HCT116 (cell line): ENCODE measurements at regions not wholly inside any gene's neighbourhood (a gene's known extent, or its start where the extent isn't known, plus 50 kb on each side); places are given as distances from the start of the nearest gene placed in this dataset.

Experiments used
- ATAC-seq: fragments of 200-7000 bp; cut with Tn5 transposase; 2 replicates; pipeline ENCODE4 v1.9.1; 2020; ENCODE audit warnings: mild to moderate bottlenecking, moderate library complexity
- BruUV-seq: library from RNA; stranded (reverse); fragments of 400-500 nt; replicated peaks from 2 replicates; lab custom pipeline; 2021; lab: Mats Ljungman, UMichigan
- CTCF ChIA-PET: fragments of 300-600 bp; sonication (Branson Sonifier 250); formaldehyde crosslinking; loops from one replicate; lab custom pipeline; 2021; ENCODE audit warnings: antibody characterized with exemption; lab: Charles Lee
- POLR2A ChIA-PET: fragments of 300-600, 350-600 bp; sonication (Branson Sonifier 250); formaldehyde crosslinking; loops from one replicate; lab custom pipeline; 2021; ENCODE audit warnings: antibody characterized with exemption; lab: Charles Lee
- RAD21 ChIA-PET, 2 experiments: fragments of 300-600 bp; sonication (Branson Sonifier 250); formaldehyde crosslinking; loops; one replicate each; lab custom pipeline; 2023; ENCODE audit warnings: low total read pairs in 2 of 2; ENCODE audit not compliant: uncharacterized antibody in 2 of 2, unreplicated experiment in 2 of 2, low non-redundant PET in 1 of 2; lab: Charles Lee
- DNase-seq: peaks from one replicate; pipeline ENCODE4 v3.0.0-alpha.2; 2010; ENCODE audit warnings: low read depth, low spot score
- H2AFZ ChIP-seq: fragments of 200-600 bp; shearing (Covaris generic), sonication (generic); 2 replicates; pipeline ENCODE4 v1.6.1; 2017; ENCODE audit warnings: low read depth, mixed run types, mixed read lengths, antibody characterized with exemption, low read length; ENCODE audit not compliant: poor library complexity, severe bottlenecking
- H3K27ac ChIP-seq: 2 replicates; pipeline ENCODE4 v1.5.1; 2012; ENCODE audit warnings: low read depth, low read length
- H3K27me3 ChIP-seq: fragments of 200-600 bp; sonication (generic); 2 replicates; pipeline ENCODE4 v1.6.1; 2016; ENCODE audit warnings: mixed run types, low read length, mixed read lengths; ENCODE audit not compliant: insufficient read depth
- H3K36me3 ChIP-seq, 2 experiments: fragments of 200-500 bp in 1 of 2; fragments of 200-600 bp in 1 of 2; sonication (Bioruptor generic) in 1 of 2; sonication (generic) in 1 of 2; 2 replicates each; pipeline versions ENCODE4 v1.5.1 to v1.6.1; 2014 to 2016; ENCODE audit warnings: low read length in 2 of 2, inconsistent platforms in 1 of 2, mixed read lengths in 1 of 2, mixed run types in 1 of 2; ENCODE audit not compliant: insufficient read depth in 2 of 2, control insufficient read depth in 1 of 2
- H3K4me1 ChIP-seq, 2 experiments: fragments of 200-600 bp in 1 of 2; sonication (generic) in 1 of 2; 2 replicates each; pipeline versions ENCODE4 v1.5.1 to v1.6.1; 2012 to 2017; ENCODE audit warnings: low read length in 2 of 2, inconsistent platforms in 1 of 2, mild to moderate bottlenecking in 1 of 2, mixed read lengths in 1 of 2, mixed run types in 1 of 2, moderate library complexity in 1 of 2; ENCODE audit not compliant: insufficient read depth in 2 of 2, control insufficient read depth in 1 of 2
- H3K4me2 ChIP-seq: fragments of 200-600 bp; sonication (generic); 2 replicates; pipeline ENCODE4 v1.6.1; 2017; ENCODE audit warnings: mixed run types, low read length, mixed read lengths
- H3K4me3 ChIP-seq, 2 experiments: fragments of 200-600 bp in 1 of 2; sonication (generic) in 1 of 2; replicated peaks in 1 of 2; 2 replicates each; pipeline ENCODE4 v1.5.1; 2011 to 2016; ENCODE audit warnings: low read length in 2 of 2, control low read depth in 1 of 2, low read depth in 1 of 2, mild to moderate bottlenecking in 1 of 2, mixed read lengths in 1 of 2, mixed run types in 1 of 2
- H3K79me2 ChIP-seq: fragments of 200-600 bp; sonication (generic); 2 replicates; pipeline ENCODE4 v1.6.1; 2017; ENCODE audit warnings: mild to moderate bottlenecking, mixed run types, low read length, moderate library complexity, mixed read lengths; ENCODE audit not compliant: insufficient read depth
- H3K9ac ChIP-seq: fragments of 200-600 bp; sonication (generic); 2 replicates; pipeline ENCODE4 v1.6.1; 2016; ENCODE audit warnings: low read length, mixed read lengths
- H3K9me2 ChIP-seq: fragments of 200-600 bp; sonication (generic), shearing (Covaris generic); 2 replicates; pipeline ENCODE4 v1.6.1; 2017; ENCODE audit warnings: mixed run types, mild to moderate bottlenecking, moderate library complexity; ENCODE audit not compliant: insufficient read depth
- H3K9me3 ChIP-seq, 2 experiments: fragments of 200-500 bp in 1 of 2; fragments of 200-600 bp in 1 of 2; sonication (Bioruptor generic) in 1 of 2; sonication (generic) in 1 of 2; 2 replicates each; pipeline ENCODE4 v1.6.1; 2014 to 2017; ENCODE audit warnings: low read length in 2 of 2, mixed read lengths in 2 of 2, inconsistent platforms in 1 of 2, low read depth in 1 of 2, mild to moderate bottlenecking in 1 of 2, mixed run types in 1 of 2, moderate library complexity in 1 of 2; ENCODE audit not compliant: control insufficient read depth in 1 of 2, insufficient read depth in 1 of 2
- H4K20me1 ChIP-seq: fragments of 200-600 bp; sonication (generic), shearing (Covaris generic); 2 replicates; pipeline ENCODE4 v1.6.1; 2017; ENCODE audit warnings: mixed run types, mild to moderate bottlenecking, moderate library complexity; ENCODE audit not compliant: insufficient read depth
- CEBPB ChIP-seq: IDR thresholded peaks from 2 replicates; pipeline ENCODE4 v1.6.1; 2012; ENCODE audit warnings: low read depth
- EGR1 ChIP-seq: IDR thresholded peaks from 2 replicates; pipeline ENCODE4 v1.6.1; 2012; ENCODE audit warnings: low read depth
- ELF1 ChIP-seq: IDR thresholded peaks from 2 replicates; pipeline ENCODE4 v1.6.1; 2012; ENCODE audit warnings: low read depth, borderline replicate concordance
- EZH2phosphoT487 ChIP-seq: fragments of 200-600 bp; IDR thresholded peaks from 2 replicates; pipeline ENCODE4 v1.6.1; 2018; ENCODE audit warnings: antibody characterized with exemption, borderline replicate concordance
- JUND ChIP-seq: IDR thresholded peaks from 2 replicates; pipeline ENCODE4 v1.6.1; 2012
- REST ChIP-seq: IDR thresholded peaks from 2 replicates; pipeline ENCODE4 v1.6.1; 2012; ENCODE audit warnings: low read depth
- SIN3A ChIP-seq: IDR thresholded peaks from 2 replicates; pipeline ENCODE4 v1.6.1; 2012; ENCODE audit warnings: low read depth
- SRF ChIP-seq: IDR thresholded peaks from 2 replicates; pipeline ENCODE4 v1.6.1; 2012; ENCODE audit warnings: low read depth
- TCF7L2 ChIP-seq: IDR thresholded peaks from 2 replicates; pipeline ENCODE4 v1.7.0; 2011; ENCODE audit warnings: borderline replicate concordance, inconsistent platforms; ENCODE audit not compliant: insufficient read depth, insufficient read length; ENCODE audit errors: extremely low read depth
- YY1 ChIP-seq: IDR thresholded peaks from 2 replicates; pipeline ENCODE4 v1.6.1; 2011; ENCODE audit warnings: low read length, low read depth, moderate library complexity, mild to moderate bottlenecking; ENCODE audit not compliant: insufficient replicate concordance; ENCODE audit errors: extremely low read depth
- intact Hi-C: fragments of 100-400 bp; cut with micrococcal nuclease; formaldehyde crosslinking; loops from 2 replicates; pipeline ENCODE4 v1.10.0; 2022
- TF ChIP-seq, protein P1 (sequence below): IDR thresholded peaks from 2 replicates; pipeline ENCODE4 v1.6.1; 2011; ENCODE audit warnings: mild to moderate bottlenecking, low read length, moderate library complexity; ENCODE audit not compliant: insufficient replicate concordance; ENCODE audit errors: extremely low read depth

DNA sequence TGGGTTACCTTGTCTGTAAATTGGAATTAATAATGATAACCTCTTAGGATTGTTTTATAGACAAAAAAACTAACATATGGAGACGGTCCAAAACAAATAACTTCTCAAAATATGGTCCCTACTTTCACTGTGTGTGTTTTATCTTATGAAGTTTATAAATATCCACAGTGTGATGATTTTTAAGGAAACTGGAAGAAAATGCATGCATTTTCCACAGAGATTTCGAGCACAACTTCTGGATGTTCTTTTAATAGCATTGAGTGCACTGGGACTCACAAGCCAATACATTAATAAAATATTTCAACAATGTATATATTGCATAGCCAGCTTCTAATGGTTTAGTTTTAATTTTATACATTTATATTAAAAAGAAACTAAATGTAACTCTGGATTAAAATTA is 87.9 kb upstream of the SPHKAP start:
- ATAC-seq (no peak), DNase-seq (no peak)
- H3K9ac ChIP-seq = no peak overlapping the region
- RAD21 ChIA-PET = no interaction called here
- no peak overlapping the region for H3K27ac ChIP-seq
- no peaks in the 10 kb centered on the region for H3K9me2 ChIP-seq
- H3K9me3 ChIP-seq = no peaks in the 10 kb centered on the region
- no peaks in the 10 kb centered on the region for H3K36me3 ChIP-seq
- intact Hi-C loops = no loop called here
- BruUV-seq = no TSS peak
- H3K4me3 ChIP-seq = no peak overlapping the region
- POLR2A ChIA-PET = no interaction called here
- H2AFZ ChIP-seq = no peak overlapping the region
- no peak overlapping the region for H3K4me2 ChIP-seq
- H3K4me1 ChIP-seq = no peaks in the 10 kb centered on the region
- no peaks in the 10 kb centered on the region for H3K79me2 ChIP-seq
- CTCF ChIA-PET = no interaction called here
- TF ChIP-seq ELF1 = no peak
- no peak for TF ChIP-seq REST
- no peak for TF ChIP-seq SIN3A
- TF ChIP-seq, protein P1, sequence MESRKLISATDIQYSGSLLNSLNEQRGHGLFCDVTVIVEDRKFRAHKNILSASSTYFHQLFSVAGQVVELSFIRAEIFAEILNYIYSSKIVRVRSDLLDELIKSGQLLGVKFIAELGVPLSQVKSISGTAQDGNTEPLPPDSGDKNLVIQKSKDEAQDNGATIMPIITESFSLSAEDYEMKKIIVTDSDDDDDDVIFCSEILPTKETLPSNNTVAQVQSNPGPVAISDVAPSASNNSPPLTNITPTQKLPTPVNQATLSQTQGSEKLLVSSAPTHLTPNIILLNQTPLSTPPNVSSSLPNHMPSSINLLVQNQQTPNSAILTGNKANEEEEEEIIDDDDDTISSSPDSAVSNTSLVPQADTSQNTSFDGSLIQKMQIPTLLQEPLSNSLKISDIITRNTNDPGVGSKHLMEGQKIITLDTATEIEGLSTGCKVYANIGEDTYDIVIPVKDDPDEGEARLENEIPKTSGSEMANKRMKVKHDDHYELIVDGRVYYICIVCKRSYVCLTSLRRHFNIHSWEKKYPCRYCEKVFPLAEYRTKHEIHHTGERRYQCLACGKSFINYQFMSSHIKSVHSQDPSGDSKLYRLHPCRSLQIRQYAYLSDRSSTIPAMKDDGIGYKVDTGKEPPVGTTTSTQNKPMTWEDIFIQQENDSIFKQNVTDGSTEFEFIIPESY = no peak
- TF ChIP-seq CEBPB = no peak
- no peak for TF ChIP-seq TCF7L2
- TF ChIP-seq EZH2phosphoT487 = no peak
- no peak for TF ChIP-seq YY1
- TF ChIP-seq JUND = no peak
- TF ChIP-seq EGR1 = no peak
- no peak for TF ChIP-seq SRF
- H3K27me3 ChIP-seq = no peaks in the 10 kb centered on the region
- no peaks in the 10 kb centered on the region for H4K20me1 ChIP-seq
